Skeletal muscle cell (primary cell): ENCODE measurements at regions not wholly inside any gene's neighbourhood (a gene's known extent, or its start where the extent isn't known, plus 50 kb on each side); places are given as distances from the start of the nearest gene placed in this dataset.

Experiments used
- DNase-seq: peaks from one replicate; pipeline ENCODE4 v3.0.0-alpha.2; 2010; ENCODE audit warnings: low read depth
- H3K4me3 ChIP-seq: 2 replicates; pipeline ENCODE4 v1.5.1; 2011; ENCODE audit warnings: low read depth, mild to moderate bottlenecking, control low read depth, low read length, moderate library complexity

GRCh38 chr6:147787417-147787816 lies 278.9 kb downstream of the SAMD5 start:
- no peak for DNase-seq
- H3K4me3 ChIP-seq: no peak overlapping the region

- no peak for DNase-seq
- no peak overlapping the region for H3K4me3 ChIP-seq
These were observed 281.0 kb downstream of the SAMD5 start for GRCh38 chr6:147789430-147789947.

- H3K4me3 ChIP-seq: no peak overlapping the region
These were observed 285.6 kb downstream of the SAMD5 start for GRCh38 chr6:147793871-147794643.

GRCh38 chr6:147802459-147802858 lies 294.0 kb downstream of the SAMD5 start:
- no peak for DNase-seq

More at GRCh38 chr6:147793871-147794643, 285.6 kb downstream of the SAMD5 start:
- no peak for DNase-seq

GRCh38 chr6:147805155-147805554 lies 296.7 kb downstream of the SAMD5 start:
- no peak for DNase-seq
- H3K4me3 ChIP-seq: no peak overlapping the region

More at GRCh38 chr6:147802459-147802858, 294.0 kb downstream of the SAMD5 start:
- H3K4me3 ChIP-seq: no peak overlapping the region

GRCh38 chr6:147806697-147807096 lies 298.2 kb downstream of the SAMD5 start:
- H3K4me3 ChIP-seq: no peak overlapping the region

GRCh38 chr6:147808640-147809039 lies 300.1 kb downstream of the SAMD5 start:
- DNase-seq: no peak
- H3K4me3 ChIP-seq: no peak overlapping the region

More at GRCh38 chr6:147806697-147807096, 298.2 kb downstream of the SAMD5 start:
- DNase-seq: no peak

- no peak for DNase-seq
- H3K4me3 ChIP-seq: no peak overlapping the region
These were observed 303.6 kb downstream of the SAMD5 start for GRCh38 chr6:147811913-147812629.

- no peak for DNase-seq
- no peak overlapping the region for H3K4me3 ChIP-seq
These were observed 308.7 kb downstream of the SAMD5 start for GRCh38 chr6:147817042-147817689.

- no peak overlapping the region for H3K4me3 ChIP-seq
- no peak for DNase-seq
These were observed 312.0 kb downstream of the SAMD5 start for GRCh38 chr6:147820520-147820919.

- DNase-seq: no peak
- H3K4me3 ChIP-seq: no peak overlapping the region
These were observed 312.9 kb downstream of the SAMD5 start for GRCh38 chr6:147821295-147821897.

GRCh38 chr6:147823936-147824335 lies 315.4 kb downstream of the SAMD5 start:
- no peak overlapping the region for H3K4me3 ChIP-seq
- DNase-seq: no peak

GRCh38 chr6:147825848-147826247 lies 317.4 kb downstream of the SAMD5 start:
- no peak overlapping the region for H3K4me3 ChIP-seq
- DNase-seq: no peak

- H3K4me3 ChIP-seq: no peak overlapping the region
- DNase-seq: no peak
These were observed 318.2 kb downstream of the SAMD5 start for GRCh38 chr6:147826698-147827097.

GRCh38 chr6:147829418-147829817 lies 320.9 kb downstream of the SAMD5 start:
- no peak overlapping the region for H3K4me3 ChIP-seq
- no peak for DNase-seq

GRCh38 chr6:147829835-147830234 lies 321.3 kb downstream of the SAMD5 start:
- DNase-seq: no peak

GRCh38 chr6:147831356-147831755 lies 322.9 kb downstream of the SAMD5 start:
- DNase-seq: no peak
- H3K4me3 ChIP-seq: no peak overlapping the region

More at GRCh38 chr6:147829835-147830234, 321.3 kb downstream of the SAMD5 start:
- no peak overlapping the region for H3K4me3 ChIP-seq

- H3K4me3 ChIP-seq: no peak overlapping the region
- no peak for DNase-seq
These were observed 325.1 kb downstream of the SAMD5 start for GRCh38 chr6:147833607-147834006.

GRCh38 chr6:147834084-147834776 lies 325.7 kb downstream of the SAMD5 start:
- peak; percentile 31 for DNase-seq
- no peak overlapping the region for H3K4me3 ChIP-seq
